ENCODE measurements at regions not wholly inside any gene's neighbourhood (a gene's known extent, or its start where the extent isn't known, plus 50 kb on each side); places are given as distances from the start of the nearest gene placed in this dataset.
"Not testable (repeated sequence)": the region's sequence is repeated elsewhere in the genome, so short reads cannot be mapped to it uniquely, and the experiment has no call there.

GRCh38 chrX:142483965-142484364 is 278.9 kb upstream of the MAGEC2 start:
- DNase-seq (no peak), FAIRE-seq (peak; percentile 80)
- Histone ChIP-seq H3K9ac (ENCODE audit: low read length in 3 of 3) (no peak overlapping the region), H3K4me1 (ENCODE audit: control insufficient read depth in 2 of 3, insufficient read depth in 2 of 3, low read depth in 1 of 3, low read length in 3 of 3) (no peaks in the 10 kb centered on the region), H3K9me3 (ENCODE audit: control insufficient read depth in 2 of 3, insufficient read depth in 1 of 3, low read length in 3 of 3) (no peaks in the 10 kb centered on the region), H3K4me3 (ENCODE audit: low read length in 3 of 3) (no peak overlapping the region), H3K36me3 (ENCODE audit: control insufficient read depth in 2 of 3, insufficient read depth in 3 of 3, low read length in 3 of 3) (no peaks in the 10 kb centered on the region), H3K27me3 (ENCODE audit: control insufficient read depth, insufficient read depth, low read length) (no peaks in the 10 kb centered on the region), H3K27ac (ENCODE audit: low read depth in 2 of 2, low read length in 2 of 2) (no peak overlapping the region)
- TF ChIP-seq CTCF (IDR thresholded peaks at IDR 0.05; ENCODE audit: borderline replicate concordance, extremely low read depth, insufficient read depth) = no peak
- intact Hi-C loops (cut with DNase I) = no loop called here

- no peaks in the 10 kb centered on the region for H3K36me3 ChIP-seq (ENCODE audit: control insufficient read depth in 2 of 3, insufficient read depth in 3 of 3, low read length in 3 of 3)
- FAIRE-seq (no peak), DNase-seq (peak in 2 of 5 donors; percentile 34 to 54)
- TF ChIP-seq CTCF (IDR thresholded peaks at IDR 0.05; ENCODE audit: borderline replicate concordance, extremely low read depth, insufficient read depth) = no peak
- H3K4me3 ChIP-seq (ENCODE audit: low read length in 3 of 3) = no peak overlapping the region
- H3K4me1 ChIP-seq (ENCODE audit: control insufficient read depth in 2 of 3, insufficient read depth in 2 of 3, low read depth in 1 of 3, low read length in 3 of 3) = no peaks in the 10 kb centered on the region
- intact Hi-C loops (cut with DNase I) = no loop called here
- no peaks in the 10 kb centered on the region for H3K9me3 ChIP-seq (ENCODE audit: control insufficient read depth in 2 of 3, insufficient read depth in 1 of 3, low read length in 3 of 3)
- no peak overlapping the region for H3K27ac ChIP-seq (ENCODE audit: low read depth in 2 of 2, low read length in 2 of 2)
- no peaks in the 10 kb centered on the region for H3K27me3 ChIP-seq (ENCODE audit: control insufficient read depth, insufficient read depth, low read length)
- H3K9ac ChIP-seq (ENCODE audit: low read length in 3 of 3) = no peak overlapping the region
These were observed 241.3 kb upstream of the MAGEC2 start for GRCh38 chrX:142446349-142446748.

GRCh38 chrX:142428916-142429315 is 223.8 kb upstream of the MAGEC2 start:
- H3K27me3 ChIP-seq (ENCODE audit: control insufficient read depth, insufficient read depth, low read length) = no peaks in the 10 kb centered on the region
- FAIRE-seq (no peak), DNase-seq (peak in 1 of 5 donors; percentile 7)
- intact Hi-C loops (cut with DNase I) = no loop called here
- H3K36me3 ChIP-seq (ENCODE audit: control insufficient read depth in 2 of 3, insufficient read depth in 3 of 3, low read length in 3 of 3) = no peaks in the 10 kb centered on the region
- no peak overlapping the region for H3K27ac ChIP-seq (ENCODE audit: low read depth in 2 of 2, low read length in 2 of 2)
- TF ChIP-seq CTCF (IDR thresholded peaks at IDR 0.05; ENCODE audit: borderline replicate concordance, extremely low read depth, insufficient read depth) = no peak
- no peaks in the 10 kb centered on the region for H3K4me1 ChIP-seq (ENCODE audit: control insufficient read depth in 2 of 3, insufficient read depth in 2 of 3, low read depth in 1 of 3, low read length in 3 of 3)
- no peak overlapping the region for H3K4me3 ChIP-seq (ENCODE audit: low read length in 3 of 3)
- H3K9me3 ChIP-seq (ENCODE audit: control insufficient read depth in 2 of 3, insufficient read depth in 1 of 3, low read length in 3 of 3) = no peaks in the 10 kb centered on the region
- no peak overlapping the region for H3K9ac ChIP-seq (ENCODE audit: low read length in 3 of 3)

DNA sequence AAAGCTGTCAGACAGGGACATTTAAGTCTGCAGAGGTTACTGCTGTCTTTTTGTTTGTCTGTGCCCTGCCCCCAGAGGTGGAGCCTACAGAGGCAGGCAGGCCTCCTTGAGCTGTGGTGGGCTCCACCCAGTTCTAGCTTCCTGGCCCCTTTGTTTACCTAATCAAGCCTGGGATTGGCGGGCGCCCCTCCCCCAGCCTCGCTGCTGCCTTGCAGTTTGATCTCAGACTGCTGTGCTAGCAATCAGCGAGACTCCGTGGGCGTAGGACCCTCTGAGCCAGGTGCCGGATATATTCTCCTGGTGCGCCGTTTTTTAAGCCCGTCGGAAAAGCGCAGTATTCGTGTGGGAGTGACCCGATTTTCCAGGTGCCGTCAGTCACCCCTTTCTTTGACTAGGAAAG is 185.9 kb upstream of the MAGEC2 start:
- H3K9me3 ChIP-seq (ENCODE audit: control insufficient read depth in 2 of 3, insufficient read depth in 1 of 3, low read length in 3 of 3); H3K27me3 ChIP-seq (ENCODE audit: control insufficient read depth, insufficient read depth, low read length); DNase-seq; FAIRE-seq; H3K27ac ChIP-seq (ENCODE audit: low read depth in 2 of 2, low read length in 2 of 2); intact Hi-C loops (cut with DNase I); H3K36me3 ChIP-seq (ENCODE audit: control insufficient read depth in 2 of 3, insufficient read depth in 3 of 3, low read length in 3 of 3); H3K4me3 ChIP-seq (ENCODE audit: low read length in 3 of 3); H3K9ac ChIP-seq (ENCODE audit: low read length in 3 of 3); H3K4me1 ChIP-seq (ENCODE audit: control insufficient read depth in 2 of 3, insufficient read depth in 2 of 3, low read depth in 1 of 3, low read length in 3 of 3): not testable (repeated sequence)

Data from kidney (tissue), 13 donors.